GM12873 (cell line): ENCODE measurements at regions not wholly inside any gene's neighbourhood (a gene's known extent, or its start where the extent isn't known, plus 50 kb on each side); places are given as distances from the start of the nearest gene placed in this dataset.

Source experiments
- TF ChIP-seq, protein P1 (sequence below): IDR thresholded peaks from 2 replicates; pipeline ENCODE4 v1.5.1; 2012; ENCODE audit warnings: low read depth, mild to moderate bottlenecking, moderate library complexity, low read length, control low read depth; ENCODE audit not compliant: insufficient read depth; ENCODE audit errors: missing control alignments

DNA sequence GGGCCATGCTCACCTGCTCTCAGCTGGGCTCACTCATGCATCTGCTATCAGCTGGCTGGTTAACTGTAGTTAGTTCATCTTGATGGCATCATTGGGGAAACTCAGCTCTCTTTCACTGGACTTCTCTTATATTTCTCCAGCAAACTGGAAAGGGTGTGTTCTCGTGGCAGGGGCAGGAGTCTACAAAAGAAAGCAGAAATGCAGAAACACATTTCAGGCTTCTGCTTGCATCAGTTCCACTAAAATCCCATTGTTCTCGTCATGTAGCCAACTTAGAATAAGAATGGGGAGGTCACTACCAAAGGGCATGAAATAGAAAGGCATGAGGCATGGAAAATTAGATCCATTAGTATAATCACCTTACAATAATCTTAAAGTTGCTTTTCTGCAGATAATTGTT, 207.3 kb downstream of the NRIP1 start:
- TF ChIP-seq, protein P1, sequence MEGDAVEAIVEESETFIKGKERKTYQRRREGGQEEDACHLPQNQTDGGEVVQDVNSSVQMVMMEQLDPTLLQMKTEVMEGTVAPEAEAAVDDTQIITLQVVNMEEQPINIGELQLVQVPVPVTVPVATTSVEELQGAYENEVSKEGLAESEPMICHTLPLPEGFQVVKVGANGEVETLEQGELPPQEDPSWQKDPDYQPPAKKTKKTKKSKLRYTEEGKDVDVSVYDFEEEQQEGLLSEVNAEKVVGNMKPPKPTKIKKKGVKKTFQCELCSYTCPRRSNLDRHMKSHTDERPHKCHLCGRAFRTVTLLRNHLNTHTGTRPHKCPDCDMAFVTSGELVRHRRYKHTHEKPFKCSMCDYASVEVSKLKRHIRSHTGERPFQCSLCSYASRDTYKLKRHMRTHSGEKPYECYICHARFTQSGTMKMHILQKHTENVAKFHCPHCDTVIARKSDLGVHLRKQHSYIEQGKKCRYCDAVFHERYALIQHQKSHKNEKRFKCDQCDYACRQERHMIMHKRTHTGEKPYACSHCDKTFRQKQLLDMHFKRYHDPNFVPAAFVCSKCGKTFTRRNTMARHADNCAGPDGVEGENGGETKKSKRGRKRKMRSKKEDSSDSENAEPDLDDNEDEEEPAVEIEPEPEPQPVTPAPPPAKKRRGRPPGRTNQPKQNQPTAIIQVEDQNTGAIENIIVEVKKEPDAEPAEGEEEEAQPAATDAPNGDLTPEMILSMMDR: no peak

DNA sequence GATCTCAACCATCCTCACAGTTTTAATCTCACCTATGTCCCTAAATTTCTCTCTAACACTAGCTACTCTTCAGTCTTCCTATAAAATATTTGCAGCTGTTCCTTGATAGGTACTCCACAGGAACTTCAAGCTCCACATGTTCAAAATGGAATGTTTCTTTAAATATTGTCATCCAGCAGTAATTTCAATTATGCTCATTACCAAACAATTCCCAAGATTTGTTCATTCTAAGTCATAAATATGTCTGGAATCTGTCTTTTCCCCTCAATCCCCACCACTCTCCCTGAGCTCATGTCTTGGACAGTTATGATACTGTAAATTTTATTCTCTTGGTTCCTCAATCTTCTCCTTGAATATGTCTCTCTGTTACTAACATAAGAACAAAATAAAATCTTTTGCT, 214.4 kb downstream of the NRIP1 start:
- TF ChIP-seq, protein P1: no peak

DNA sequence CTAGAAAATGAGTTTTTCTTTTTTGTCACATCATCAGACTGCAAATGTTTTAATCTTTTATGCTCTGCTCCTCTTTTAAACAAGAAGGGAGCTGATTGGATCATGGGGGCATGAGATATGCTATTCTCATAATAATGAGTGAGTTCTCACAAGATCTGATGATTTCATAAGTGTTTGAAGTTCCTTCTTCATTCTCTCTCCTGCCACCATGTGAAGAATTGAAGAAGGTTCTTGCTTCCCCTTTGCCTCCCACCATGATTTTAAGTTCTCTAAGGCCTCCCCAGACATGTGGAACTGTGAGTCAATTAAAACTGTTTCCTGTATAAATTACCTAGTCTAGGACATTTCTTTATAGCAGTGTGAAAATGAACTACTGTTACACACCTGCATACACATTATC, 218.2 kb downstream of the NRIP1 start:
- TF ChIP-seq, protein P1: no peak

DNA sequence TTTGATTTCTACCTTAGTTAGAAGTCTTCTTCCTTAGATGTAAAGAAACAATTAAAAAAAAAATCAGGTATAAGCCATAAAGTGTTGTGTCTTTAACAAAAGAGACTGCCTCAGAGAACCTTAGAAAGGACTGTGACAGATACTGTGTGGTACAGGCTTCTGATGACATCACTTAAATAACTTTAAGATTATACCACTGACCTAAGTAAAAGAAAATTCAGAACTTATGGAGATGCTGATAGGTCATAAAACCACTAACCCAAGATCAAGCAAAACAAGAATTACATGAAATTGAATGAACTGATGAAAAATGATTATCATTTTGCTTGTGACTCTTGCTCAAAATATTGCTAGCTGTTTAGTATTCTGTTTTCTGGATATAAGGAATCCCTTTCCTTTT, 220.8 kb downstream of the NRIP1 start:
- TF ChIP-seq, protein P1: no peak

DNA sequence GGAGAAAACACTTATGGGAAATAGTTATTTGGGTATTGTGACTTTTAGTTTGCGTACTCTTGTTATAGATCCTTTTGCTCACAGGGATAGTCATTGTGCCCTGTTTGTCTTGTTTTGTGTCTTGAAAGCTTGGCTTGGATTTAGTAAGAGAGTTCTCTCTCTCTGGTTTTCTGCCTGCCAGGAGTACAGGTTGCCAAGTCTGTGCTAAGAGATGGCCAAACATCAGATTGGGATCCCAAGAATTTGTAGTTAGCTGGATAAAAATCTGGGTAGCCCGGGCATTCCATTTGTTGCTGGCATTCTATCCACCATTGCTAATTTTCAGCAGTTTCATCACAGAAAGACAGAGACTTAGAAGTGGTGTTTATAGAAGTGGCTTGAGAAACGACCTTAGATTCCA, 222.2 kb downstream of the NRIP1 start:
- TF ChIP-seq, protein P1: no peak

DNA sequence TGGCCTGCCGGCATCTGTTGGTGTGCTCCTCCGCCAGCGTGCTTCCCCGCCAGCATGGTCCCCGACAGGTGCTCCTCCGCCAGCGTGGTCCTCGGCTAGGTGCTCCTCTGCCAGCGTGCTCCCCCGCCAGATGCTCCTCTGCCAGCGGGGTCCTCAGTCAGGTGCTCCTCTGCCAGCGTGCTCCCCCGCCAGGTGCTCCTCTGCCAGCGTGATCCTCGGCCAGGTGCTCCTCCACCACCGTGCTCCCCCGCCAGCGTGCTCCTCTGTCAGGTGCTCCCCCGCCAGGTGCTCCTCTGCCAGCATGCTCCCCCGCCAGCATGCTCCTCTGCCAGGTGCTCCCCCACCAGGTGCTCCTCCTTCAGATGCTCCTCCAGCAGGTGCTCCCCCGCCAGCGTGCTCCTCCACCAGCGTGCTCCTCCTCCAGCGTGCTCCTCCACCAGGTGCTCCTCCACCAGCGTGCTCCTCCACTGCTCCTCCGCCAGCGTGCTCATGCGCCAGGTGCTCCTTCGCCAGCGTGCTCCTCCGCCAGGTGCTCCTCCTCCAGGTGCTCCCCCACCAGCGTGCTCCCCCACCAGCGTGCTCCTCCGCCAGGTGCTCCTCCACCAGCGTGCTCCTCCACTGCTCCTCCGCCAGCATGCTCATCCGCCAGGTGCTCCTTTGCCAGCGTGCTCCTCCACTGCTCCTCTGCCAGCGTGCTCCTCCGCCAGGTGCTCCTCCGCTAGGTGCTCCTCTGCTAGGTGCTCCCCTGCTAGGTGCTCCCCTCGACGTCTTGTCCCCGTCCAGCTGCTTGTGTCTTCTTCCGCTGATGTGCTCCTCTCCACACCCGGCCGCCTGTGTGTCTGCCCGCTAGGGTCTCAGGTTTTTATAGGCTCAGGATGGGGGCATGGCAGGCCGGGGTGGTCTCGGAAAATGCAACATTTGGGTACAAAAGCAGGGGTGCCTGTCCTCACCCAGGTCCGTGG, 223.0 kb downstream of the NRIP1 start:
- TF ChIP-seq, protein P1: no peak

DNA sequence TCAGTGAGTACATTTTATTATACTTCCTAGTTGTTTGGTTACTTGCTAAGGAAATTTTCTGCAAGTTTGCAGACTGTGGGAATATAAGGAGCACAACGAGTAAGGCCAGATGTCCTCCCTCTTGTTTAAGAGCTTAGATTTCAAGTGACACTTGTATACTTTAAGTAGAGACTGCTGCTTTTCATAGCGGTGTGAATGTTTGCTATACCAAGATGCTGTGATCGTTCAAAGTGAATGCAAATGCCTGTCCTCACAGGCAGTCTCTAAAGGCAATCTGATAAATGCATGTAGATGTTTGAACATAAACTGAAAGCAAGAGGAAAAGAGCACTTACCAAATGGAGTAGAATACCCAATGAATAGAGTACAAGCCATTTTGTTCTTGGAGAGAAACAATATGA, 226.4 kb downstream of the NRIP1 start:
- TF ChIP-seq, protein P1: no peak
